ENCODE measurements at regions not wholly inside any gene's neighbourhood (a gene's known extent, or its start where the extent isn't known, plus 50 kb on each side); places are given as distances from the start of the nearest gene placed in this dataset.

DNA sequence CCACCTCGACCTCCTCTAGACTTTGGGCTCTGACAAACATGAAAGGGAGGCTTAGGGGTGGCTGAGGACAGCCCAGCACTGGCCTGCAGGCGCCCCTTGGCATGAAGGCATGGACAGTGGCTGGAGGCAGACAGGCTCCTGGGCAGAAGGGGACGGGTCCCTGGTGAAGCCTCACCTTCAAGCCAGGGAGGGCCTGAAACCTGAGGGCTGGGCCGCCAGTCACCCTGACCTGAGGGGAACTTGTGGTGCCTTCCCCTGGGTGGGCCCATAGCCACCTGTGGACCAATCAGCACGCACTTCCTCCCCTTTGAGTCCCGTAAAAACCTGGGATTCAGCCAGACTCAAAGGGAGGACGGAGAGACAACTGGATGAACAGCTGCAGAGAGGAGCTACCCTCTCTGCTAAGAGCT, 90.4 kb upstream of the PUM3 start:
- DNase-seq (ENCODE audit: extremely low read depth, insufficient read length), result no peak
- H3K36me3 ChIP-seq (ENCODE audit: control insufficient read depth, insufficient read depth, low read length), result no peaks in the 10 kb centered on the region
- H3K27me3 ChIP-seq (replicated peaks; ENCODE audit: control insufficient read depth, insufficient read depth, low read length), result no peaks in the 10 kb centered on the region; the same call in 1 of the 2 replicates
- no peak for TF ChIP-seq CTCF (IDR thresholded peaks at IDR 0.05; ENCODE audit: insufficient read depth, low read length, poor library complexity, severe bottlenecking)
- H3K4me3 ChIP-seq (replicated peaks; ENCODE audit: low read depth, low read length), result no peak overlapping the region

DNA sequence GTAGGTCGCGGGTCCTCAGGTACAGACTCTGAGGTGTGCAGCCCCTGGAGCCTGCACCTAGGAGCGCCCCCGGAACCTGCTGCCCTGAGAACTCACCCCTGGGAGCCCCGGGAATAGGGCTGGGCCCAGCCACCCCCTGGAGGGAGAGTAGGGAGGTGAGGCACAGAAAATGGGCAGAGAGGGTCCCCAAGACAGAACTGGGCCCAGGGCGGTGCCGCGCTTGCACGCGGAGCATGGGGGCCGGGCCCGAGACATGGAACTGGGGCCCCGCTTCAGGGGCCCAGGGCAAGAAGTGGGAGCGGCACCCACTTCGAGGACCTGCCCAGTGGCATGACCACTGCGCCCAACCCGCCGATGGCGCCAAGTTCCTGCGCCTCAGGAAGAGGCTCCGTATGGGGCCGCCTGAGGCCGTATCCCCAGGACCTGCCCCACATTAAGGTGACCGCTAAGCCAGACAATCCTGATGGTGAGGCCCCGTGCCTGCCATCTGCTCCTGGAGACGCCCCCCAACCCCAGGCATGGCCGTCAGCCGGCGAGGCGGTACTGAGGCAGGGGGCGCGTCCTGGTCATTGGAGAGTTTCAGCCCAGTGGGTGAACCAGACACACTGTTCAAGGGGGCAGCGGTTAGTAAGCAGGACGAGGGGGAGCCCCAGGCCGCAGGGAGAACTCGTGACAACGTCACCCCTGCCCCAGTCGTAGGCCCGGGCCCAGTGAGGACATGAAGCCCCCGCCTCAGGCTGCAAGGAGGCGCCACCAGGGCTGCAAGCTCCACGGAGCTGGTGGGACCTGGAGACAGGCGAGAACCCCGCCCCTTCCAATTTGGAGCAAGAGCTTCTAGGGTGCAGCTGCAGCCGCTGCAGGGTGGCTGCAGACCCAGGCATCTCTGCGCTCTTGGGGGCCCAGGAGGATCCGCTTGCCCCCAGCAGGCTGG, 89.5 kb upstream of the PUM3 start:
- H3K27me3 ChIP-seq (replicated peaks; ENCODE audit: control insufficient read depth, insufficient read depth, low read length), result no peaks in the 10 kb centered on the region; the same call in 1 of the 2 replicates
- no peaks in the 10 kb centered on the region for H3K36me3 ChIP-seq (ENCODE audit: control insufficient read depth, insufficient read depth, low read length)
- TF ChIP-seq CTCF (IDR thresholded peaks at IDR 0.05; ENCODE audit: insufficient read depth, low read length, poor library complexity, severe bottlenecking), result no peak
- DNase-seq (ENCODE audit: extremely low read depth, insufficient read length), result no peak
- H3K4me3 ChIP-seq (replicated peaks; ENCODE audit: low read depth, low read length), result no peak overlapping the region

- H3K4me3 ChIP-seq (replicated peaks; ENCODE audit: low read depth, low read length), result no peak overlapping the region
- no peak for DNase-seq (ENCODE audit: extremely low read depth, insufficient read length)
- TF ChIP-seq CTCF (IDR thresholded peaks at IDR 0.05; ENCODE audit: insufficient read depth, low read length, poor library complexity, severe bottlenecking), result no peak
- no peaks in the 10 kb centered on the region; the same call in 1 of the 2 replicates for H3K27me3 ChIP-seq (replicated peaks; ENCODE audit: control insufficient read depth, insufficient read depth, low read length)
- H3K36me3 ChIP-seq (ENCODE audit: control insufficient read depth, insufficient read depth, low read length), result no peaks in the 10 kb centered on the region
Observed at GRCh38 chr9:2928411-2928810, 84.5 kb upstream of the PUM3 start.

DNA sequence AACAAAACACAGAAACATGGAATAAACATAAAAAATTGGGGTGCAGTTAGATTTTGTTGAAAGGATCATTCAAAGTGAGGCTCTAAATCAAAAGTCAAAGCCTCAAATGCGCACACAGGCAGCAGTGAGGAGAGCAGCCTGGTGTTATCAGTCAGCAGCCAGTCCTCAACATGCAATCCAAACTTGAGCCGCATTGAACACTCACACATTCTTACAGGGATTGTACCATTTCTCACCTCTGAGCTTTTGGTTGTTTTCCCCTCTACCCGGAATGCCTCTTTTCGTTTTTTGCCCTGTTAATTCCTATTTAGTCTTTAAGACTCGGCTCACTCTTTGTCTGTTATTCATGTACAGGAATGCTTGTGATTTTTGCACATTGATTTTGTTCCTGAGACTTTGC, 81.1 kb upstream of the PUM3 start:
- Histone ChIP-seq H3K36me3 (ENCODE audit: control insufficient read depth, insufficient read depth, low read length) (no peaks in the 10 kb centered on the region), H3K27me3 (replicated peaks; ENCODE audit: control insufficient read depth, insufficient read depth, low read length) (no peaks in the 10 kb centered on the region), H3K4me3 (replicated peaks; ENCODE audit: low read depth, low read length) (no peak overlapping the region)
- no peak for DNase-seq (ENCODE audit: extremely low read depth, insufficient read length)
- no peak for TF ChIP-seq CTCF (IDR thresholded peaks at IDR 0.05; ENCODE audit: insufficient read depth, low read length, poor library complexity, severe bottlenecking)

- Histone ChIP-seq H3K27me3 (replicated peaks; ENCODE audit: control insufficient read depth, insufficient read depth, low read length) (no peaks in the 10 kb centered on the region), H3K36me3 (ENCODE audit: control insufficient read depth, insufficient read depth, low read length) (no peaks in the 10 kb centered on the region), H3K4me3 (replicated peaks; ENCODE audit: low read depth, low read length) (no peak overlapping the region)
- TF ChIP-seq CTCF (IDR thresholded peaks at IDR 0.05; ENCODE audit: insufficient read depth, low read length, poor library complexity, severe bottlenecking), result no peak
- DNase-seq (ENCODE audit: extremely low read depth, insufficient read length), result no peak
Observed at GRCh38 chr9:2924380-2924768, 80.5 kb upstream of the PUM3 start.

Measured in GM06990 (cell line).